ENCODE measurements at regions not wholly inside any gene's neighbourhood (a gene's known extent, or its start where the extent isn't known, plus 50 kb on each side); places are given as distances from the start of the nearest gene placed in this dataset.
"Not testable (repeated sequence)": the region's sequence is repeated elsewhere in the genome, so short reads cannot be mapped to it uniquely, and the experiment has no call there.

GRCh38 chr16:52309446-52310416 is 237.2 kb downstream of the TOX3 start:
- DNase-seq (ENCODE audit: low read depth in 3 of 3), result no peak

- no peak for DNase-seq (ENCODE audit: low read depth in 3 of 3)
Measured at GRCh38 chr16:52308051-52308450, 238.9 kb downstream of the TOX3 start.

- DNase-seq (ENCODE audit: low read depth in 3 of 3), result no peak
Measured at GRCh38 chr16:52301026-52301425, 245.9 kb downstream of the TOX3 start.

- DNase-seq (ENCODE audit: low read depth in 3 of 3), result no peak
Measured at GRCh38 chr16:52298769-52299168, 248.2 kb downstream of the TOX3 start.

GRCh38 chr16:52296706-52297315 is 250.1 kb downstream of the TOX3 start:
- DNase-seq (ENCODE audit: low read depth in 3 of 3), result not testable (repeated sequence)

GRCh38 chr16:52296076-52296475 is 250.9 kb downstream of the TOX3 start:
- DNase-seq (ENCODE audit: low read depth in 3 of 3), result no peak

GRCh38 chr16:52294660-52295059 is 252.3 kb downstream of the TOX3 start:
- DNase-seq (ENCODE audit: low read depth in 3 of 3), result no peak

GRCh38 chr16:52293204-52293603 is 253.7 kb downstream of the TOX3 start:
- no peak for DNase-seq (ENCODE audit: low read depth in 3 of 3)

- no peak for DNase-seq (ENCODE audit: low read depth in 3 of 3)
Measured at GRCh38 chr16:52283584-52284375, 263.2 kb downstream of the TOX3 start.

- no peak for DNase-seq (ENCODE audit: low read depth in 3 of 3)
Measured at GRCh38 chr16:52283018-52283417, 263.9 kb downstream of the TOX3 start.

GRCh38 chr16:52280086-52280485 is 266.9 kb downstream of the TOX3 start:
- DNase-seq (ENCODE audit: low read depth in 3 of 3), result no peak

- DNase-seq (ENCODE audit: low read depth in 3 of 3), result no peak
Measured at GRCh38 chr16:52271088-52271750, 275.7 kb downstream of the TOX3 start.

- no peak for DNase-seq (ENCODE audit: low read depth in 3 of 3)
Measured at GRCh38 chr16:52265446-52265861, 281.5 kb downstream of the TOX3 start.

GRCh38 chr16:52257534-52257933 is 289.4 kb downstream of the TOX3 start:
- no peak for DNase-seq (ENCODE audit: low read depth in 3 of 3)

- no peak for DNase-seq (ENCODE audit: low read depth in 3 of 3)
Measured at GRCh38 chr16:52256310-52257078, 290.4 kb downstream of the TOX3 start.

- no peak for DNase-seq (ENCODE audit: low read depth in 3 of 3)
Measured at GRCh38 chr16:52254746-52255145, 292.2 kb downstream of the TOX3 start.

- no peak for DNase-seq (ENCODE audit: low read depth in 3 of 3)
Measured at GRCh38 chr16:52252680-52253079, 294.3 kb downstream of the TOX3 start.

GRCh38 chr16:52251495-52251894 is 295.4 kb downstream of the TOX3 start:
- no peak for DNase-seq (ENCODE audit: low read depth in 3 of 3)

GRCh38 chr16:52247737-52248136 is 299.2 kb downstream of the TOX3 start:
- no peak for DNase-seq (ENCODE audit: low read depth in 3 of 3)

GRCh38 chr16:52238710-52239109 is 308.2 kb downstream of the TOX3 start:
- DNase-seq (ENCODE audit: low read depth in 3 of 3), result no peak

GRCh38 chr16:52237823-52238222 is 309.1 kb downstream of the TOX3 start:
- DNase-seq (ENCODE audit: low read depth in 3 of 3), result no peak
